ENCODE measurements at regions not wholly inside any gene's neighbourhood (a gene's known extent, or its start where the extent isn't known, plus 50 kb on each side); places are given as distances from the start of the nearest gene placed in this dataset.

DNA sequence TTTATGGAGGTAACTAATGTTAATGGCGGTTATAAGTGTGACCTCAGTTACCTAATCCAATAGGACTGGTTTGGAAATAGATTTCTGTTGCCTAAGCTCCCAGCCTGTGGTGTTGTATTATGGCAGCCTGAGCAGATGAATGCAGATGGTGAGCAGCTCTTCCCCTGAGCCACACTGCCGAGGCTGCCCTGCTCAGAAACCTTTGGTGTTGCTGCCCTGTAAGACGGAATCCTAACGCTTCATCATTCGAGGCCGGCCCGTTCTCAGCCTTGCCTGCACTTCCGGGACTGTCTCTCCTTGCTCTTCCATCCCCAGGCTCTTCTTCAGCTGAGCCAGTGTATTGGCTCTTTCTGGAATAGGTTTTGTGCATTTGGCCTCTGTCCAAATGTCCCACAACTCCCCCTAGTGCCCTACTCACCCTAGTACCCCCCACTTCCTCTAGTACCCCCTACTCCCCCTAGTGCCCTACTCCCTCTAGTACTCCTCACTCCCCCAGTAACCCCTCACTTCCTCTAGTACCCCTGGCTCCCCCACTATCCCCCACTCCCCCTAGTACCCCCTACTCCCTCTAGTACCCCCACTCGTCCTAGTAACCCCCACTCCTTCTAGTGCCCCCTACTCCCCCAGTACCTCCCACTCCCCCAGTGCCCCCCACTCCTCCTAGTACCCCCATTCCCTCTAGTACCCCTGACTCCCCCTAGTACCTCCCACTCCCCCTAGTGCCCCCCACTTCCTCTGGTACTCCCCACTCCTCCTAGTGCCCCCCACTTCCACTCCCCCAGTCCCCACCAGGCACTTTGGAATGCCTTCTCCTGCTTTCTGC lies 106.0 kb upstream of the TAF1B start:
- TF ChIP-seq, protein P1, sequence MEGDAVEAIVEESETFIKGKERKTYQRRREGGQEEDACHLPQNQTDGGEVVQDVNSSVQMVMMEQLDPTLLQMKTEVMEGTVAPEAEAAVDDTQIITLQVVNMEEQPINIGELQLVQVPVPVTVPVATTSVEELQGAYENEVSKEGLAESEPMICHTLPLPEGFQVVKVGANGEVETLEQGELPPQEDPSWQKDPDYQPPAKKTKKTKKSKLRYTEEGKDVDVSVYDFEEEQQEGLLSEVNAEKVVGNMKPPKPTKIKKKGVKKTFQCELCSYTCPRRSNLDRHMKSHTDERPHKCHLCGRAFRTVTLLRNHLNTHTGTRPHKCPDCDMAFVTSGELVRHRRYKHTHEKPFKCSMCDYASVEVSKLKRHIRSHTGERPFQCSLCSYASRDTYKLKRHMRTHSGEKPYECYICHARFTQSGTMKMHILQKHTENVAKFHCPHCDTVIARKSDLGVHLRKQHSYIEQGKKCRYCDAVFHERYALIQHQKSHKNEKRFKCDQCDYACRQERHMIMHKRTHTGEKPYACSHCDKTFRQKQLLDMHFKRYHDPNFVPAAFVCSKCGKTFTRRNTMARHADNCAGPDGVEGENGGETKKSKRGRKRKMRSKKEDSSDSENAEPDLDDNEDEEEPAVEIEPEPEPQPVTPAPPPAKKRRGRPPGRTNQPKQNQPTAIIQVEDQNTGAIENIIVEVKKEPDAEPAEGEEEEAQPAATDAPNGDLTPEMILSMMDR (IDR thresholded peaks at IDR 0.05 in 8 of 11, conservative IDR thresholded peaks at IDR 0.05 in 3 of 11): no peak
- TF ChIP-seq POLR2A (IDR thresholded peaks at IDR 0.05) (no peak), POLR2AphosphoS5 (IDR thresholded peaks at IDR 0.05) (no peak)
